Fibroblast of skin of abdomen (primary cell): ENCODE measurements at regions not wholly inside any gene's neighbourhood (a gene's known extent, or its start where the extent isn't known, plus 50 kb on each side); places are given as distances from the start of the nearest gene placed in this dataset.
"Not testable (repeated sequence)": the region's sequence is repeated elsewhere in the genome, so short reads cannot be mapped to it uniquely, and the experiment has no call there.

ENCODE experiments used
- DNase-seq: peaks from one replicate; pipeline ENCODE4 v3.0.0-alpha.2; 2013

DNA sequence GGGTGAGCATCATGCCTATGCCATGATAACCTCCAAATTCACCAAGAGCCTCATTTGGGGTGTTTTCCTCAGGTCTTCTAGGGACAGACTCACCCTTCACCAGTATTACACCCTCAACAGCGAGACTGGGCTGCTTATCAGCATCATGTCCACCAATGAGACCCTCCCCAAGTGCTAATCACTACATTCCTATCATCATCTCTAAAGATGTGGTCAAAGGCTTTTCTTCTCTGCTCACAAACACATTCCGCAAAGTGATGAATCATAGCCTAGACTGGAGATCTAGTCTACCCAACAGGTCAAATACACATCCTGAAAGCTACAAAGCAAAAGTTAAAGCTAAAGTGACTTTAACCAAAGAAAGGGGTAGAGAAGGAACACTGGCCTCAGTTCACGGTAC, 75.3 kb upstream of the C7orf33 start:
- DNase-seq, result no peak

DNA sequence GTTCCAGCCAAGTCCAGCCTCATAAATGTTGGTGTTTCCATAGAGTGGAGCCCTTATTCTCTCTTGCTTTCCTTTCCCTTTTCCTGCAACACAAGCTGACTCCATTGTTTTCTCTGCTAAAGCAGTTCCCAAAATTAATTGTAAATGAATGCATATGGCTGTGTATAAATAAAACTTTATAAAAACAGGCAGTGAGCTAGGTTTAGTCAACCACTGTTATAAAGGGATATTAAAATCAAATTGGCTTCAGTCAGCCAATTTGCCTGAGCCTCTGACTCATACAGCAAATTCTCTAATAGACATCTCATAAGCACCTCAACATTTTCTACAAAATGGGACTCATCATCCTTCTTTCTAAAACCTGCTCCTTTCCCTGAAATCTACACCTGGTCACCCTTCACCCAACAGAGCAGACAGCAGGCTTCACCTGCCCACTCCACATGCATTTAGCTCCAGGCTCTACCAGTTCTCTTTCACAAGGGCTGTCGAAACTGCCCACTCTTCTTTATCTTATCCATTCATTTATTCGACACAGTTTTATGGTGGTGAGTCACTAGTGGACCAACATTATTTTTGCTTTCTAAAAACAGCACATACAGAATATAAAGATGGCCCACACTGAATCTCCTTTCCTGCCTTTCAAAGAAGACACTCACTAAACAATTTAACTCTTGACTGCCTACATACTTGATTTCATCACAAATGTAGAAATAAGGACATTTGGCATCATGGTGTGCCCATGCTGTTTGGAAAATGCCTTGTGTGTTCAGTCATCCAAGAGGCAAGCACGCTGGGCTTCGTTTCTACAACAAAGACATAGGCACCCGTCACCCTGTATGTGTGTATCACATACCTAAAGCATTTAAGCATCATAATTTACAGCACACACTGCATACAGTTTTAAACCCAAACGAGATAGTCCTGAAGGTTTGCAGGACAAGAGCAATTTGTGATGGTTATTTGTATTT, 74.6 kb upstream of the C7orf33 start:
- no peak for DNase-seq

GRCh38 chr7:148519386-148519785, 71.2 kb upstream of the C7orf33 start:
- DNase-seq, result not testable (repeated sequence)

GRCh38 chr7:148521271-148521670, 69.3 kb upstream of the C7orf33 start:
- DNase-seq, result no peak

DNA sequence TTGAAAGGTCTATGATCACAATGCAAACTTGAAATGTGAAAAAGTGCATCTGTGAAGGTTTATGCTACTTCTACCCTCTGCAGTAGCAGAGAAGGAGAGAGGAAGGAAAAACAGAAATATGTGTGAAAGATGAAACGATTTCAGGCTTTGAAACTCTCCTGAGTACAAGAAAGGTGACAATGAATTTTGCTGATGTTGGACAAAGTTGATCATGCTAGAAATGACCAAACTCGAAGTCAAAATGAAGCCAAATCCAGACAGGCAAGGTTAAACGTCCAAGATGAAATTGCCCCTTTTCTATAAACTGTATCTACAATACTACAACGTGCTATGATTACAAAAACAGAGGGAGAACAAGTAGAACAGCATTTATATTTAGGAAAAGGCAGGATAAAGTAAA, 67.0 kb upstream of the C7orf33 start:
- DNase-seq, result no peak

- no peak for DNase-seq
These were observed 65.9 kb upstream of the C7orf33 start for GRCh38 chr7:148524479-148525224.

DNA sequence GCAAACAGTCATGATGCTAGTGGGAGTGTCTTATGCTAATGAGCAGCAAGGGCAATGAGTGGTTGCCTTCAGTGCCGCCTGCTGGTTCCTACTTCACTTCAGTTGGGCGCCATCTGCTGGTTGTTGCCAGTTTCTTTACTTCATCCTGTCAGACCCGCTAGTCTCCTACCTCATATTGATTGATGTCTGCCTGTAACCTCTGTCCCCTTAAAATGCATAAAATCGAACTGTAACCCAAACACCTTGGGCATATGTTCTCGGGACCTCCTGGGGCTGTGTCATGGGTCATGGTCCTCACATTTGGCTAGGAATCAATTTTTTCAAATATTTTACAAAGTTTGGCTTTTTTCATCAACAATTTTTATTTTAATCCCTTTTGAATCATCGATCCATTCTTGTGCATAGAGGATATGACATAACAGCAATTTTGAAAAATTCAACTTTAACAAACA, 62.8 kb upstream of the C7orf33 start:
- peak; percentile 65 for DNase-seq

DNA sequence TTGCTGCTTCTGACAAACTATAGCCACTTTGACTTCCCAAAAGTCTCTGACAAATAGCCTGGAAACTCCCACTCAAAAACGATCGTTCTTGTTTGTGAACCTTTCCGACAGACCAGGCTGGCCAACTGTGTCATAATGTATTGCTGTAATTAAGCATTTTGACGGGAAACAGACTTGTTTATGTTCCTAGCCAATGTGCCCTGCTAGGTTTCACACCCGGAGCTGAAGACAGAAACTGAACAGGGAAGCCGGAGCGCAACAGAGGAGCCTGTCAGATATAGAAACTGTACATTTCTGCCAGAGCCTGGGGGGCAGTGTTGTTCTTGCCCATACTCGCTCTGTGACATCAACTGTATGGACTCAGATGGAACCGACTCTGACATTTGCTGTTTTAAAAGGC, 55.3 kb upstream of the C7orf33 start:
- DNase-seq, result no peak

- DNase-seq, result no peak
These were observed 53.1 kb upstream of the C7orf33 start for GRCh38 chr7:148537435-148537834.

DNA sequence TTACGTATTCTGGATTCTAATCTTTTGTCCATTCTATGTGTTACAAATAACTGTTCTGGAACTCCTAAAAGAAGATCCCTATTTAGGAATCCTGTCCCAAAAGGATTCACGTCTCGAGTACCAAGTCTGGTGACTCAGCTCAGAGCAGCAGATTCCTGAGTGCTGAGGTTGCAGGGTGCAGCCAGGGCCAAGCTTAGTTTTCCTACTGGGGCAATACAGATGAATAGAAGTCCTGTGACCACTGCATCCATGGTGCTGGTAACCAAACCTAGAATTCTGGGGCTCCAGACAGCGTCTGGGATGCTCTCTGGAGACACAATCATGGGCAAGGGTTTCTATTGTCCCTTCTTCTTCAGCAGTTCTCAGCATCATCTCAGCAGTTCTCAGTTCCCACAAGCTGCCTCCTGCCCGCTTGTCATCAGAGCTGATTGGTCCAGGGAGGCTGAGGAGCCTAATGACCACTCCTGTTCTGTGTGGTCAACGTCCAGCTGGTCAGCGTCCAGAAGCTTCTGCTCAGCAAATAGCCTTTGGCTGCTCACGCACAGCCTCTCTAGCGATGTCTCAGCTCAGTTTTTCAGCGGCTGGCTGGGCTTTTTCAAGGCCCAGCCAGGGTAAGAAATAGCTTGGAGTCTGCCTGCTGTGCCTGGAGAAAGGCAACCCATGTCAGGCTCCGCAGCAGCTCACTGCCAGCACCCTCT, 50.4 kb upstream of the C7orf33 start:
- DNase-seq, result peak; percentile 75
